AG09309 (cell line): ENCODE measurements at regions not wholly inside any gene's neighbourhood (a gene's known extent, or its start where the extent isn't known, plus 50 kb on each side); places are given as distances from the start of the nearest gene placed in this dataset.

ENCODE experiments used
- DNase-seq: peaks from one replicate; pipeline ENCODE4 v3.0.0-alpha.2; 2010; ENCODE audit warnings: low read depth
- H3K4me3 ChIP-seq: 2 replicates; pipeline ENCODE4 v1.5.1; 2011; ENCODE audit warnings: mild to moderate bottlenecking, low read depth, low read length, moderate library complexity; ENCODE audit not compliant: control insufficient read depth
- CTCF ChIP-seq: IDR thresholded peaks from 2 replicates; pipeline ENCODE4 v1.5.1; 2011; ENCODE audit warnings: mild to moderate bottlenecking, low read depth, low read length, inconsistent platforms; ENCODE audit not compliant: insufficient read depth, control insufficient read depth; ENCODE audit errors: missing control alignments

GRCh38 chr20:2234598-2235191 lies 61.1 kb upstream of the TGM3 start:
- DNase-seq = no peak
- H3K4me3 ChIP-seq = no peak overlapping the region
- TF ChIP-seq CTCF = no peak

GRCh38 chr20:2236256-2236655 lies 59.5 kb upstream of the TGM3 start:
- DNase-seq = no peak
- H3K4me3 ChIP-seq = no peak overlapping the region
- TF ChIP-seq CTCF = no peak

DNA sequence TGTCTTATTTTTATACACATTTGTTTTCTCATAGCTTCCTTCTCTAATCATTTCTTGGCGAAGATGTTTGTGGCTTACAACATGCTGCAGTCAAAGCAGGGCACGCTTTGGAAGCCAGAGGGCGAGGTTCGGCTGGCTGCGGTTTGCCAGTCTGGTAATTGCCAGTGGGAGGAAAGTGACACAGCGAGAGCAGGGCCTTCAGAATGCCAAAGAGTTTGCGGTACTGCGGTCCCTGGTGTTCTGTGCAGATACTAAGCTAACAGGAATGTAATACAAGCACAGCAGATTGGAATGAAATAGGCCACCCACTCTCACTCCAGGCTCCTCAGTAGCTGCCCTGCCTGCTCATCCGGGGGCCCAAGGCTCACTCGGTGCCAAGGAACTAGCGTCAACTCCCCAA lies 58.7 kb upstream of the TGM3 start:
- no peak overlapping the region for H3K4me3 ChIP-seq
- peak; percentile 48 for TF ChIP-seq CTCF
- peak; percentile 99 for DNase-seq

GRCh38 chr20:2238601-2239000 lies 57.2 kb upstream of the TGM3 start:
- H3K4me3 ChIP-seq = no peak overlapping the region
- no peak for TF ChIP-seq CTCF
- DNase-seq = no peak

DNA sequence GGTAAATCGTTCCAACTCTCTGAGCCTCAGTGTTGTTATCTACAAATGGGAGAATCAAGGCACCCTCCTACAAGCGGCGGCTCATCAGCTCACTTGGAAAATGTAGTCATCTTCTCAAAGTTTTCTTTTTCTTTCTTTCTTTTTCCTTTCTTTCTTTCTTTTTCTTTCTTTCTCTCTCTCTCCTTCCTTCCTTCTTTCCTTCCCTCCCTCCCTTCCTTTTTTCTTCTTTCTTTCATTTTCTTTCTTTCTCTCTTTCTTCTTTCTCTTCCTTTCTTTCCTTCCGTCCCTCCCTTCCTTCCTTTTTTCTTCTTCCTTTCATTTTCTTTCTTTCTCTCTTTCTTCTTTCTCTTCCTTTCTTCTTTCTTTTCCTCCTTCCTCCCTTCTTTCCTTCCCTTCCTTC lies 55.0 kb upstream of the TGM3 start:
- TF ChIP-seq CTCF = no peak
- DNase-seq = no peak
- H3K4me3 ChIP-seq = no peak overlapping the region

- H3K4me3 ChIP-seq = no peak overlapping the region
- no peak for TF ChIP-seq CTCF
- no peak for DNase-seq
Measured at GRCh38 chr20:2242678-2243077, 53.1 kb upstream of the TGM3 start.

GRCh38 chr20:2244523-2244922 lies 51.3 kb upstream of the TGM3 start:
- no peak overlapping the region for H3K4me3 ChIP-seq
- DNase-seq = no peak
- no peak for TF ChIP-seq CTCF
